HFFc6 (cell line): ENCODE measurements at regions not wholly inside any gene's neighbourhood (a gene's known extent, or its start where the extent isn't known, plus 50 kb on each side); places are given as distances from the start of the nearest gene placed in this dataset.

Experiments used
- DNase-seq: peaks from one replicate; pipeline ENCODE4 v3.0.0-alpha.2; 2018
- H3K27ac Mint-ChIP-seq: 2 replicates; pipeline ENCODE4 v1.8.0; 2020; ENCODE audit warnings: mild to moderate bottlenecking, mixed read lengths
- H3K27me3 Mint-ChIP-seq: 2 replicates; pipeline ENCODE4 v1.8.0; 2021; ENCODE audit warnings: mild to moderate bottlenecking, moderate library complexity, mixed read lengths; ENCODE audit not compliant: insufficient read depth
- H3K36me3 Mint-ChIP-seq: 2 replicates; pipeline ENCODE4 v1.8.0; 2021; ENCODE audit warnings: low read depth, mixed read lengths
- H3K4me1 Mint-ChIP-seq: 2 replicates; pipeline ENCODE4 v1.8.0; 2020; ENCODE audit warnings: low read depth, mixed read lengths
- H3K4me3 Mint-ChIP-seq: 2 replicates; pipeline ENCODE4 v1.8.0; 2020; ENCODE audit warnings: mild to moderate bottlenecking, moderate library complexity, mixed read lengths
- H3K9me3 Mint-ChIP-seq: 2 replicates; pipeline ENCODE4 v1.8.0; 2020; ENCODE audit warnings: mild to moderate bottlenecking, mixed read lengths
- CTCF ChIP-seq: fragments of 200-600 bp; sonication (generic); IDR thresholded peaks from 2 replicates; pipeline ENCODE4 v1.5.0; 2021; ENCODE audit warnings: antibody characterized with exemption, mild to moderate bottlenecking

- Mint-ChIP-seq H3K27ac (no peak overlapping the region), H3K27me3 (peaks cover 3% of the 10 kb centered on the region; the same call in 1 of the 2 replicates), H3K4me3 (no peak overlapping the region), H3K36me3 (no peaks in the 10 kb centered on the region), H3K9me3 (peaks cover 28% of the 10 kb centered on the region), H3K4me1 (no peaks in the 10 kb centered on the region)
- no peak for DNase-seq
- no peak for TF ChIP-seq CTCF
Measured at GRCh38 chr1:118575060-118575459, 390.0 kb upstream of the SPAG17 start.

GRCh38 chr1:118564961-118565703 is 380.1 kb upstream of the SPAG17 start:
- TF ChIP-seq CTCF, result no peak
- no peak overlapping the region for H3K27ac Mint-ChIP-seq
- H3K4me1 Mint-ChIP-seq, result no peaks in the 10 kb centered on the region
- H3K4me3 Mint-ChIP-seq, result no peak overlapping the region
- H3K27me3 Mint-ChIP-seq, result no peaks in the 10 kb centered on the region
- DNase-seq, result no peak
- no peaks in the 10 kb centered on the region for H3K9me3 Mint-ChIP-seq
- no peaks in the 10 kb centered on the region for H3K36me3 Mint-ChIP-seq

- TF ChIP-seq CTCF, result peak; percentile 40
- no peak for DNase-seq
- no peaks in the 10 kb centered on the region for H3K4me1 Mint-ChIP-seq
- H3K36me3 Mint-ChIP-seq, result no peaks in the 10 kb centered on the region
- no peak overlapping the region for H3K4me3 Mint-ChIP-seq
- H3K27ac Mint-ChIP-seq, result no peak overlapping the region
- H3K27me3 Mint-ChIP-seq, result no peaks in the 10 kb centered on the region
- no peaks in the 10 kb centered on the region for H3K9me3 Mint-ChIP-seq
Measured at GRCh38 chr1:118563981-118564951, 379.2 kb upstream of the SPAG17 start.

- H3K27me3 Mint-ChIP-seq, result no peaks in the 10 kb centered on the region
- no peak for TF ChIP-seq CTCF
Measured at GRCh38 chr1:118558933-118559332, 373.9 kb upstream of the SPAG17 start.

GRCh38 chr1:118556936-118557335 is 371.9 kb upstream of the SPAG17 start:
- Mint-ChIP-seq H3K9me3 (no peaks in the 10 kb centered on the region), H3K27me3 (no peaks in the 10 kb centered on the region), H3K4me1 (no peaks in the 10 kb centered on the region), H3K27ac (no peak overlapping the region), H3K4me3 (no peak overlapping the region), H3K36me3 (no peaks in the 10 kb centered on the region)
- no peak for DNase-seq
- TF ChIP-seq CTCF, result no peak

More at GRCh38 chr1:118558933-118559332, 373.9 kb upstream of the SPAG17 start:
- Mint-ChIP-seq H3K9me3 (no peaks in the 10 kb centered on the region), H3K27ac (no peak overlapping the region), H3K36me3 (no peaks in the 10 kb centered on the region), H3K4me3 (no peak overlapping the region), H3K4me1 (no peaks in the 10 kb centered on the region)
- no peak for DNase-seq
